GM23338 (cell line): ENCODE measurements at regions not wholly inside any gene's neighbourhood (a gene's known extent, or its start where the extent isn't known, plus 50 kb on each side); places are given as distances from the start of the nearest gene placed in this dataset.

Source experiments
- ATAC-seq: fragments of 200-7000 bp; cut with Tn5 transposase; 3 replicates; pipeline ENCODE4 v1.9.1; 2020
- DNase-seq: peaks from one replicate; pipeline ENCODE4 v3.0.0-alpha.2; 2015; ENCODE audit warnings: low spot score
- H2AFZ ChIP-seq: fragments of 200-600 bp; sonication (generic); 2 replicates; pipeline ENCODE4 v1.8.0; 2016; ENCODE audit warnings: antibody characterized with exemption, mild to moderate bottlenecking, moderate library complexity
- H3F3A ChIP-seq: fragments of 200-600 bp; sonication (generic); replicated peaks from 2 replicates; pipeline ENCODE4 v1.8.0; 2017; ENCODE audit warnings: antibody characterized with exemption, mixed run types, low read depth
- H3K27ac ChIP-seq: fragments of 200-600 bp; sonication (generic); 2 replicates; pipeline ENCODE4 v1.6.1; 2016; ENCODE audit warnings: low read depth
- H3K27me3 ChIP-seq: fragments of 200-600 bp; sonication (generic); 2 replicates; pipeline ENCODE4 v1.8.0; 2016; ENCODE audit warnings: mild to moderate bottlenecking, mixed run types, moderate library complexity; ENCODE audit not compliant: insufficient read depth
- H3K36me3 ChIP-seq: fragments of 200-600 bp; sonication (generic); 2 replicates; pipeline ENCODE4 v1.8.0; 2016; ENCODE audit warnings: mild to moderate bottlenecking; ENCODE audit not compliant: insufficient read depth
- H3K4me1 ChIP-seq: fragments of 200-600 bp; sonication (generic); 2 replicates; pipeline ENCODE4 v1.8.0; 2016; ENCODE audit warnings: mild to moderate bottlenecking, moderate library complexity; ENCODE audit not compliant: insufficient read depth
- H3K4me2 ChIP-seq: fragments of 200-600 bp; sonication (generic); 2 replicates; pipeline ENCODE4 v1.7.1; 2017; ENCODE audit warnings: mixed run types
- H3K4me3 ChIP-seq: fragments of 200-600 bp; sonication (generic); 2 replicates; pipeline ENCODE4 v1.6.1; 2016; ENCODE audit warnings: mixed run types
- H3K79me2 ChIP-seq: fragments of 200-600 bp; sonication (generic); replicated peaks from 2 replicates; pipeline ENCODE4 v1.8.0; 2017; ENCODE audit warnings: mild to moderate bottlenecking; ENCODE audit not compliant: insufficient read depth
- H3K9me2 ChIP-seq: fragments of 200-600 bp; sonication (generic); 2 replicates; pipeline ENCODE4 v1.8.0; 2017; ENCODE audit not compliant: insufficient read depth
- H4K20me1 ChIP-seq: fragments of 200-600 bp; sonication (generic); replicated peaks from 2 replicates; pipeline ENCODE4 v1.8.0; 2017; ENCODE audit warnings: mild to moderate bottlenecking; ENCODE audit not compliant: insufficient read depth
- H3K27ac Mint-ChIP-seq: 2 replicates; pipeline ENCODE4 v1.8.0; 2020; ENCODE audit warnings: inconsistent platforms, mild to moderate bottlenecking, moderate library complexity, mixed read lengths
- H3K27me3 Mint-ChIP-seq: 3 replicates; pipeline ENCODE4 v1.8.0; 2022; ENCODE audit warnings: low read depth, mild to moderate bottlenecking, moderate library complexity, mixed read lengths, inconsistent platforms; ENCODE audit not compliant: insufficient read depth, poor library complexity
- H3K36me3 Mint-ChIP-seq: 3 replicates; pipeline ENCODE4 v1.8.0; 2021; ENCODE audit warnings: low read depth, mild to moderate bottlenecking, inconsistent platforms, moderate library complexity, mixed read lengths
- H3K4me1 Mint-ChIP-seq: 3 replicates; pipeline ENCODE4 v1.8.0; 2020; ENCODE audit warnings: mild to moderate bottlenecking, inconsistent platforms, mixed read lengths
- H3K4me3 Mint-ChIP-seq: 3 replicates; pipeline ENCODE4 v1.8.0; 2021; ENCODE audit warnings: moderate library complexity, mild to moderate bottlenecking, inconsistent platforms, mixed read lengths
- H3K9me3 Mint-ChIP-seq: 3 replicates; pipeline ENCODE4 v1.8.0; 2020; ENCODE audit warnings: moderate library complexity, mild to moderate bottlenecking, inconsistent platforms, mixed read lengths
- CREB1 ChIP-seq: fragments of 250-450 bp; sonication (Bioruptor Pico); IDR thresholded peaks from 2 replicates; pipeline ENCODE4 v1.5.0; 2020; ENCODE audit warnings: low read depth, mild to moderate bottlenecking, moderate library complexity
- CTCF ChIP-seq, 2 experiments: fragments of 200-600 bp in 1 of 2; sonication (generic) in 1 of 2; conservative IDR thresholded peaks; 2 replicates each; pipeline versions ENCODE4 v1.5.1 to v1.6.1; 2016 to 2017; ENCODE audit warnings: antibody characterized with exemption in 2 of 2, low read depth in 2 of 2, mild to moderate bottlenecking in 2 of 2, moderate library complexity in 1 of 2
- EZH2 ChIP-seq: fragments of 200-600 bp; sonication (generic); IDR thresholded peaks from one replicate; pipeline ENCODE4 v1.8.0; 2017; ENCODE audit warnings: antibody characterized with exemption, mild to moderate bottlenecking, low read depth; ENCODE audit not compliant: unreplicated experiment
- EZH2phosphoT487 ChIP-seq: fragments of 200-600 bp; sonication (generic); IDR thresholded peaks from one replicate; pipeline ENCODE4 v1.8.1; 2018; ENCODE audit warnings: antibody characterized with exemption; ENCODE audit not compliant: unreplicated experiment
- JUNB ChIP-seq: IDR thresholded peaks from one replicate; pipeline ENCODE4 v1.6.1; 2016; ENCODE audit warnings: antibody characterized with exemption; ENCODE audit not compliant: unreplicated experiment
- NANOG ChIP-seq: IDR thresholded peaks from 2 replicates; pipeline ENCODE4 v1.6.1; 2016; ENCODE audit warnings: antibody characterized with exemption, borderline replicate concordance
- POLR2AphosphoS5 ChIP-seq: IDR thresholded peaks from 2 replicates; pipeline ENCODE4 v1.6.1; 2016; ENCODE audit warnings: antibody characterized with exemption, low read depth
- ZNF114 ChIP-seq: fragments of 250-450 bp; sonication (Bioruptor Pico); IDR thresholded peaks from 2 replicates; pipeline ENCODE4 v1.5.0; 2020; ENCODE audit warnings: mild to moderate bottlenecking, moderate library complexity
- ZNF331 ChIP-seq: fragments of 250-450 bp; sonication (Bioruptor Pico); IDR thresholded peaks from 2 replicates; pipeline ENCODE4 v1.5.0; 2020; ENCODE audit warnings: low read depth, mild to moderate bottlenecking, moderate library complexity
- ZNF462 ChIP-seq: fragments of 250-450 bp; sonication (Bioruptor Pico); IDR thresholded peaks from 2 replicates; pipeline ENCODE4 v1.5.0; 2020; ENCODE audit warnings: mild to moderate bottlenecking, moderate library complexity
- TF ChIP-seq, protein P1 (sequence below): IDR thresholded peaks from 2 replicates; pipeline ENCODE4 v1.6.1; 2016; ENCODE audit warnings: antibody characterized with exemption
- TF ChIP-seq, protein P2 (sequence below): IDR thresholded peaks from one replicate; pipeline ENCODE4 v1.6.1; 2018; ENCODE audit warnings: antibody characterized with exemption; ENCODE audit not compliant: unreplicated experiment

DNA sequence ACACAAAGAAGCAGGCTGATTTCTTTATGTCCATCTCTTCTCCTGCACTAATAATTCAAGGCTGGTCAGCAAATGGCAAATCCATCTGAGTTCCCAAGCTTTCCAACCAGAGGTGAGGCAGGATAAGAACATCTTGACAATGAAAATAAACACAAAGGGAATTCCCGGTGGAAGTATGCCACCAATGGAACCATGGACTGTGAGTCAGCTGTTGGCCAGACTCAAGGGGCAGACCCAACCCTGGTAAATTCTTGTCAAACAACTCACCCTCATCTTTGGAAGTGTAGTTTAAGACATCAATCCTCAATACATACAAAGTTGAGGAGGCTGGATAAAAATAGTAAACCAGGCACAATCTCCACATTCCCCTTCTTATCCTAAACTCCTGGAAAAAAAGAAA is 74.3 kb upstream of the CES5A start (continued):
- TF ChIP-seq, protein P1, sequence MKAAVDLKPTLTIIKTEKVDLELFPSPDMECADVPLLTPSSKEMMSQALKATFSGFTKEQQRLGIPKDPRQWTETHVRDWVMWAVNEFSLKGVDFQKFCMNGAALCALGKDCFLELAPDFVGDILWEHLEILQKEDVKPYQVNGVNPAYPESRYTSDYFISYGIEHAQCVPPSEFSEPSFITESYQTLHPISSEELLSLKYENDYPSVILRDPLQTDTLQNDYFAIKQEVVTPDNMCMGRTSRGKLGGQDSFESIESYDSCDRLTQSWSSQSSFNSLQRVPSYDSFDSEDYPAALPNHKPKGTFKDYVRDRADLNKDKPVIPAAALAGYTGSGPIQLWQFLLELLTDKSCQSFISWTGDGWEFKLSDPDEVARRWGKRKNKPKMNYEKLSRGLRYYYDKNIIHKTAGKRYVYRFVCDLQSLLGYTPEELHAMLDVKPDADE: no peak

DNA sequence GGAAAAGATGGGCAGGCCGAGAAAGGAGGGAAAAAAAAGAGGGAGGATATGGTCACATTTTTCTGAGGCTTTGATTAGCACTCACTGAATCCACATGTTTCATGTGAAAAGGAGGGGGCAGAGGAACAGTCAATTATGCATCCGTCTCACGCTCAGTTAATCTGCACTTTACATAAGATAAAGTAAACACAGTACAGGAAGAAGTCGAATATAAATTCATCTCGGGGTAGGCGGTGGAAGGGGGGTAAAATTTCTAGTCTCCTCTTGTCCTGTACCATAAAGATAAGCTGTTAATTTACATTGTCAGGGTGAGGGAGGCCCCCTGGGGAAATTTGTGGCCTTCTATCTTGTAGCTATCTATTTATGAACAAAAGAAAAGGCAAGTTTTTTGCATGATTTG is 73.1 kb upstream of the CES5A start:
- no peak overlapping the region for H3K4me2 ChIP-seq
- Mint-ChIP-seq H3K27me3 (no peaks in the 10 kb centered on the region), H3K9me3 (peaks cover 7% of the 10 kb centered on the region), H3K4me3 (no peak overlapping the region), H3K36me3 (peaks cover 3% of the 10 kb centered on the region; the same call in 1 of the 3 replicates), H3K4me1 (peaks cover 11% of the 10 kb centered on the region), H3K27ac (no peak overlapping the region)
- no peaks in the 10 kb centered on the region for H3F3A ChIP-seq
- no peaks in the 10 kb centered on the region for H3K79me2 ChIP-seq
- H2AFZ ChIP-seq: peak overlapping the region; percentile 38; the same call in 1 of the 2 replicates
- no peak overlapping the region for H3K27ac ChIP-seq
- no peak for ATAC-seq
- H3K36me3 ChIP-seq: no peaks in the 10 kb centered on the region
- no peaks in the 10 kb centered on the region; the same call in 1 of the 2 replicates for H3K4me1 ChIP-seq
- H3K27me3 ChIP-seq: no peaks in the 10 kb centered on the region
- no peak overlapping the region for H3K4me3 ChIP-seq
- peaks cover 3% of the 10 kb centered on the region; the same call in 1 of the 2 replicates for H3K9me2 ChIP-seq
- DNase-seq: no peak
- H4K20me1 ChIP-seq: no peaks in the 10 kb centered on the region
- TF ChIP-seq, protein P2, sequence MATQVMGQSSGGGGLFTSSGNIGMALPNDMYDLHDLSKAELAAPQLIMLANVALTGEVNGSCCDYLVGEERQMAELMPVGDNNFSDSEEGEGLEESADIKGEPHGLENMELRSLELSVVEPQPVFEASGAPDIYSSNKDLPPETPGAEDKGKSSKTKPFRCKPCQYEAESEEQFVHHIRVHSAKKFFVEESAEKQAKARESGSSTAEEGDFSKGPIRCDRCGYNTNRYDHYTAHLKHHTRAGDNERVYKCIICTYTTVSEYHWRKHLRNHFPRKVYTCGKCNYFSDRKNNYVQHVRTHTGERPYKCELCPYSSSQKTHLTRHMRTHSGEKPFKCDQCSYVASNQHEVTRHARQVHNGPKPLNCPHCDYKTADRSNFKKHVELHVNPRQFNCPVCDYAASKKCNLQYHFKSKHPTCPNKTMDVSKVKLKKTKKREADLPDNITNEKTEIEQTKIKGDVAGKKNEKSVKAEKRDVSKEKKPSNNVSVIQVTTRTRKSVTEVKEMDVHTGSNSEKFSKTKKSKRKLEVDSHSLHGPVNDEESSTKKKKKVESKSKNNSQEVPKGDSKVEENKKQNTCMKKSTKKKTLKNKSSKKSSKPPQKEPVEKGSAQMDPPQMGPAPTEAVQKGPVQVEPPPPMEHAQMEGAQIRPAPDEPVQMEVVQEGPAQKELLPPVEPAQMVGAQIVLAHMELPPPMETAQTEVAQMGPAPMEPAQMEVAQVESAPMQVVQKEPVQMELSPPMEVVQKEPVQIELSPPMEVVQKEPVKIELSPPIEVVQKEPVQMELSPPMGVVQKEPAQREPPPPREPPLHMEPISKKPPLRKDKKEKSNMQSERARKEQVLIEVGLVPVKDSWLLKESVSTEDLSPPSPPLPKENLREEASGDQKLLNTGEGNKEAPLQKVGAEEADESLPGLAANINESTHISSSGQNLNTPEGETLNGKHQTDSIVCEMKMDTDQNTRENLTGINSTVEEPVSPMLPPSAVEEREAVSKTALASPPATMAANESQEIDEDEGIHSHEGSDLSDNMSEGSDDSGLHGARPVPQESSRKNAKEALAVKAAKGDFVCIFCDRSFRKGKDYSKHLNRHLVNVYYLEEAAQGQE: no peak
- TF ChIP-seq ZNF462 (CRISPR knock-in tag): no peak
- no peak for TF ChIP-seq CREB1
- no peak for TF ChIP-seq POLR2AphosphoS5
- no peak for TF ChIP-seq CTCF (conservative IDR thresholded peaks at IDR 0.05; ENCODE audit: low read depth in 2 of 2)
- TF ChIP-seq ZNF114: no peak
- TF ChIP-seq JUNB: no peak
- TF ChIP-seq, protein P1: no peak
- TF ChIP-seq NANOG: no peak
- no peak for TF ChIP-seq EZH2
- TF ChIP-seq EZH2phosphoT487: no peak
- TF ChIP-seq ZNF331 (CRISPR knock-in tag): no peak
